ENCODE measurements at regions not wholly inside any gene's neighbourhood (a gene's known extent, or its start where the extent isn't known, plus 50 kb on each side); places are given as distances from the start of the nearest gene placed in this dataset.

GRCh38 chr6:14784596-14785492 is 461.0 kb upstream of the JARID2 start:
- ATAC-seq (peak; percentile 92), DNase-seq (ENCODE audit: low spot score) (peak; percentile 93)
- Histone ChIP-seq H3K36me3 (ENCODE audit: insufficient read depth) (no peaks in the 10 kb centered on the region), H3K27ac (ENCODE audit: low read depth) (peak overlapping the region; percentile 99), H2AFZ (no peak overlapping the region), H3K79me2 (replicated peaks; ENCODE audit: insufficient read depth) (0 out of 2 replicates have a peak, but pooled peaks cover 4% of the 10 kb centered on the region), H3K4me1 (ENCODE audit: insufficient read depth) (peaks cover 35% of the 10 kb centered on the region), H3K4me2 (peak overlapping the region; percentile 16), H3K4me3 (no peak overlapping the region), H3F3A (replicated peaks; ENCODE audit: low read depth) (peaks cover 10% of the 10 kb centered on the region; the same call in 1 of the 2 replicates), H3K9me2 (ENCODE audit: insufficient read depth) (no peaks in the 10 kb centered on the region), H4K20me1 (replicated peaks; ENCODE audit: insufficient read depth) (no peaks in the 10 kb centered on the region), H3K27me3 (ENCODE audit: insufficient read depth) (no peaks in the 10 kb centered on the region)
- Mint-ChIP-seq H3K4me3 (peak overlapping the region; percentile 57), H3K36me3 (ENCODE audit: low read depth) (peaks cover 8% of the 10 kb centered on the region), H3K9me3 (peaks cover 11% of the 10 kb centered on the region; the same call in 1 of the 3 replicates), H3K27me3 (ENCODE audit: insufficient read depth, low read depth, poor library complexity) (peaks cover 18% of the 10 kb centered on the region), H3K27ac (peak overlapping the region; percentile 98), H3K4me1 (peaks cover 73% of the 10 kb centered on the region)
- TF ChIP-seq CTCF (conservative IDR thresholded peaks at IDR 0.05; ENCODE audit: low read depth in 2 of 2) (no peak), ZNF114 (CRISPR knock-in tag; IDR thresholded peaks at IDR 0.05) (no peak), REST (IDR thresholded peaks at IDR 0.05; ENCODE audit: unreplicated experiment) (no peak), EZH2 (IDR thresholded peaks at IDR 0.05; ENCODE audit: low read depth, unreplicated experiment) (no peak), ZNF331 (CRISPR knock-in tag; IDR thresholded peaks at IDR 0.05; ENCODE audit: low read depth) (no peak), ZNF462 (CRISPR knock-in tag; IDR thresholded peaks at IDR 0.05) (peak; percentile 81; the same call in 1 of the 2 replicates), POLR2AphosphoS5 (IDR thresholded peaks at IDR 0.05; ENCODE audit: low read depth) (peak; percentile 57), EZH2phosphoT487 (IDR thresholded peaks at IDR 0.05; ENCODE audit: unreplicated experiment) (no peak), NANOG (IDR thresholded peaks at IDR 0.05; ENCODE audit: borderline replicate concordance) (peak; percentile 91), JUNB (IDR thresholded peaks at IDR 0.05; ENCODE audit: unreplicated experiment) (no peak), ETS1 (IDR thresholded peaks at IDR 0.05) (peak; percentile 81; the same call in 1 of the 2 replicates), CREB1 (CRISPR knock-in tag; IDR thresholded peaks at IDR 0.05; ENCODE audit: low read depth) (peak; percentile 22; the same call in 1 of the 2 replicates), STAT1 (IDR thresholded peaks at IDR 0.05; ENCODE audit: unreplicated experiment) (no peak)
